ENCODE measurements at regions not wholly inside any gene's neighbourhood (a gene's known extent, or its start where the extent isn't known, plus 50 kb on each side); places are given as distances from the start of the nearest gene placed in this dataset.
A peak's percentile ranks its signal among the peaks of the same experiment; 100 is the strongest.

DNA sequence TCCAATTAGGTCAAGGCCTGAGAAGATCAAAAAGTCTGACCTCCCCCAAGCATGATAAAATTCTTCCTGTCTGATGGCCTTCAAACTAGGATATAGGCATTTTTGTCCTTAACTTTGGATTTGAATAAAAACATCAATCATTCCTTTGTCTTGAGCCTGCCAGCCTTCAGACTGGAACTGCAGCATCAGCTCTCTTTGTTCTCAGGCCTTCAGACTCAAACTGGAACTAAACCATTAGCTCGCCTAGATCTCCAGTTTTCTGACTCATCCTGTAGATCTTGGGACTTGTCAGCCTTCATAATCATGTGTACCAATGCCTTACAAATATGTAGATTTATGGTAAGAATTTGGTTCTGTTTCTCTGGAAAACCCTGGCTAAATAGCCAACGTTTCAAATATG is 721.7 kb downstream of the GALC start:
- H3K27ac ChIP-seq (ENCODE audit: low read length): no peak overlapping the region

DNA sequence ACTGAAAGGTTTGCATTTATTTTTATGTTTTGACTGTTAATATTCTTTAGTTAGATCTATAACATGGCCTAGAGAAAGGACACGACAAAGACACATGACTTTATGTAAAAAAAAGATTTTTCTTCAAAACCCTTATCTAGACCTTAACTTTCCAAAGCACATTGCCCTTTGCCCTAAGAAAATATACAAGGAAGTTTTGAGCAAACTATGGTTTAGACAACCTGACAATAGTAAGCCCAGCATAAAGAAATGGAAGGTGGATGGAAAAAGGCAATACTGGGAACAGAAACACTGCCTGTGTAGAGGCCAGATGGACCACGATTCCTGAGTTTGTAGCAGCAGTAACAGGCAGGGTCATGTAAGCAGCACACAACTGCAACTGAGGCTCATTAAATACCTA is 724.0 kb downstream of the GALC start:
- Histone ChIP-seq H3K36me3 (ENCODE audit: insufficient read depth, low read length) (no peaks in the 10 kb centered on the region), H3K4me1 (ENCODE audit: insufficient read depth, low read length) (no peaks in the 10 kb centered on the region), H3K9ac (ENCODE audit: low read depth, low read length) (no peak overlapping the region), H3K79me2 (ENCODE audit: insufficient read depth, low read length) (no peaks in the 10 kb centered on the region), H3K27ac (ENCODE audit: low read length) (no peak overlapping the region), H3K27me3 (ENCODE audit: insufficient read depth, low read length, poor library complexity) (no peaks in the 10 kb centered on the region), H4K20me1 (ENCODE audit: insufficient read depth, low read length) (no peaks in the 10 kb centered on the region), H3K4me3 (ENCODE audit: low read depth in 1 of 2, low read length in 2 of 2) (no peak overlapping the region), H2AFZ (ENCODE audit: low read depth, low read length) (no peak overlapping the region), H3K9me3 (ENCODE audit: insufficient read depth, low read length, severe bottlenecking) (no peaks in the 10 kb centered on the region), H3K4me2 (ENCODE audit: insufficient read depth, low read length) (no peak overlapping the region)
- TF ChIP-seq, protein P1, sequence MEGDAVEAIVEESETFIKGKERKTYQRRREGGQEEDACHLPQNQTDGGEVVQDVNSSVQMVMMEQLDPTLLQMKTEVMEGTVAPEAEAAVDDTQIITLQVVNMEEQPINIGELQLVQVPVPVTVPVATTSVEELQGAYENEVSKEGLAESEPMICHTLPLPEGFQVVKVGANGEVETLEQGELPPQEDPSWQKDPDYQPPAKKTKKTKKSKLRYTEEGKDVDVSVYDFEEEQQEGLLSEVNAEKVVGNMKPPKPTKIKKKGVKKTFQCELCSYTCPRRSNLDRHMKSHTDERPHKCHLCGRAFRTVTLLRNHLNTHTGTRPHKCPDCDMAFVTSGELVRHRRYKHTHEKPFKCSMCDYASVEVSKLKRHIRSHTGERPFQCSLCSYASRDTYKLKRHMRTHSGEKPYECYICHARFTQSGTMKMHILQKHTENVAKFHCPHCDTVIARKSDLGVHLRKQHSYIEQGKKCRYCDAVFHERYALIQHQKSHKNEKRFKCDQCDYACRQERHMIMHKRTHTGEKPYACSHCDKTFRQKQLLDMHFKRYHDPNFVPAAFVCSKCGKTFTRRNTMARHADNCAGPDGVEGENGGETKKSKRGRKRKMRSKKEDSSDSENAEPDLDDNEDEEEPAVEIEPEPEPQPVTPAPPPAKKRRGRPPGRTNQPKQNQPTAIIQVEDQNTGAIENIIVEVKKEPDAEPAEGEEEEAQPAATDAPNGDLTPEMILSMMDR (IDR thresholded peaks at IDR 0.05; ENCODE audit: borderline replicate concordance, extremely low read depth, low read length, poor library complexity, severe bottlenecking): no peak
- no peak for TF ChIP-seq EZH2 (IDR thresholded peaks at IDR 0.05; ENCODE audit: borderline replicate concordance, low read depth, low read length, severe bottlenecking)
- no peak for ATAC-seq (ENCODE audit: insufficient read depth, low read depth)
- DNase-seq: no peak

More for the DNA sequence above, 721.7 kb downstream of the GALC start:
- ATAC-seq (ENCODE audit: insufficient read depth, low read depth) (no peak), DNase-seq (no peak)
- no peaks in the 10 kb centered on the region for H3K36me3 ChIP-seq (ENCODE audit: insufficient read depth, low read length)
- no peak overlapping the region for H3K4me3 ChIP-seq (ENCODE audit: low read depth in 1 of 2, low read length in 2 of 2)
- H4K20me1 ChIP-seq (ENCODE audit: insufficient read depth, low read length): no peaks in the 10 kb centered on the region
- H3K4me1 ChIP-seq (ENCODE audit: insufficient read depth, low read length): no peaks in the 10 kb centered on the region
- H3K9ac ChIP-seq (ENCODE audit: low read depth, low read length): no peak overlapping the region
- no peaks in the 10 kb centered on the region for H3K27me3 ChIP-seq (ENCODE audit: insufficient read depth, low read length, poor library complexity)
- no peak overlapping the region for H3K4me2 ChIP-seq (ENCODE audit: insufficient read depth, low read length)
- no peak overlapping the region for H2AFZ ChIP-seq (ENCODE audit: low read depth, low read length)
- H3K79me2 ChIP-seq (ENCODE audit: insufficient read depth, low read length): no peaks in the 10 kb centered on the region
- no peak for TF ChIP-seq EZH2 (IDR thresholded peaks at IDR 0.05; ENCODE audit: borderline replicate concordance, low read depth, low read length, severe bottlenecking)
- TF ChIP-seq, protein P1 (IDR thresholded peaks at IDR 0.05; ENCODE audit: borderline replicate concordance, extremely low read depth, low read length, poor library complexity, severe bottlenecking): no peak
- H3K9me3 ChIP-seq (ENCODE audit: insufficient read depth, low read length, severe bottlenecking): no peaks in the 10 kb centered on the region

DNA sequence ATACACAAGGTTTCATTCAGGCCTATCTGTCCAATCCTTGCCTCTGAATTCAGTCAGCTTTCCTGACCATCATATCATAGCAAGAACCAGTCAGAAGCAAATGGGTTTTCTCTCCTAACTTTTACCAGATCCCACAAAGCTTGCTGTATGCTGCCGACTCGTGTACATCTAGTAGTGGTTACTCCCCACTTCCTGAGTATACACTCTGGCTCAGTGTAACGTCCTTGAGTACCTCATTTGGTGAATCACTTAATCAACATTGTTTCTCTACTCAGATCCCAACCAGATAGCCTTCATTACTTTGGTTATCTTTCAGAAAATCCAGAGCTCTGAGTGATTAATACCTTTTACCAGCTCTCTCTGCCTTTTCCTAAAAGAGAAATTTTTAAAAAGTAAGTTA is 728.2 kb downstream of the GALC start:
- Histone ChIP-seq H3K4me2 (ENCODE audit: insufficient read depth, low read length) (no peak overlapping the region), H2AFZ (ENCODE audit: low read depth, low read length) (no peak overlapping the region), H3K9ac (ENCODE audit: low read depth, low read length) (no peak overlapping the region), H3K27me3 (ENCODE audit: insufficient read depth, low read length, poor library complexity) (no peaks in the 10 kb centered on the region), H4K20me1 (ENCODE audit: insufficient read depth, low read length) (no peaks in the 10 kb centered on the region), H3K4me3 (ENCODE audit: low read depth in 1 of 2, low read length in 2 of 2) (no peak overlapping the region), H3K27ac (ENCODE audit: low read length) (no peak overlapping the region), H3K79me2 (ENCODE audit: insufficient read depth, low read length) (no peaks in the 10 kb centered on the region), H3K4me1 (ENCODE audit: insufficient read depth, low read length) (no peaks in the 10 kb centered on the region), H3K9me3 (ENCODE audit: insufficient read depth, low read length, severe bottlenecking) (no peaks in the 10 kb centered on the region), H3K36me3 (ENCODE audit: insufficient read depth, low read length) (no peaks in the 10 kb centered on the region)
- TF ChIP-seq, protein P1 (IDR thresholded peaks at IDR 0.05; ENCODE audit: borderline replicate concordance, extremely low read depth, low read length, poor library complexity, severe bottlenecking): no peak
- TF ChIP-seq EZH2 (IDR thresholded peaks at IDR 0.05; ENCODE audit: borderline replicate concordance, low read depth, low read length, severe bottlenecking): no peak
- no peak for DNase-seq
- peak; percentile 40; the same call in 1 of the 3 replicates for ATAC-seq (ENCODE audit: insufficient read depth, low read depth)

DNA sequence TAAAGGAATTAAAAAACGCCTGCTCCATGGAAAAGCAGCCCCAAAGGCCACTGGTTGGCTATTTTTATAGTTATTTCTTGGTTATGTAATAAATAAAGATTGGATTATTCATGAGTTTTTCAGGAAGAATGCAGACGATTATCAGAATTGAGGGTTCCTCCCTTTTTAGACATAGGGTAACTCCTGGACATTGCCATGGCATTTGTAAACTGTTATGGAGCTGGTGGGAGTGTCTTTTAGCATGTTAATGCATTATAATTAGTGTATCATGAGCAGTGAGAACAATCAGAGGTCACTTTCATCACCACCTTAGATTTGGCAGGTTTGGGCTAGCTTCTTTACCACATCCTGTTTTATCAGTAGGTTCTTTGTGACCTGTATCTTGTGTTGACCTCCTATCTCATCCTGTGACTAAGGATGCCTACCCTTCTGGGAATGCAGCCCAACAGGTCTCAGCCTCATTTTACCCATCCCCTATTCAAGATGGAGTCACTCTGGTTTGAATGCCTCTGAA is 728.7 kb downstream of the GALC start:
- H3K4me1 ChIP-seq (ENCODE audit: insufficient read depth, low read length): no peaks in the 10 kb centered on the region
- no peak for ATAC-seq (ENCODE audit: insufficient read depth, low read depth)
- DNase-seq: no peak
- H3K79me2 ChIP-seq (ENCODE audit: insufficient read depth, low read length): no peaks in the 10 kb centered on the region
- no peak overlapping the region for H3K4me3 ChIP-seq (ENCODE audit: low read depth in 1 of 2, low read length in 2 of 2)
- no peaks in the 10 kb centered on the region for H3K27me3 ChIP-seq (ENCODE audit: insufficient read depth, low read length, poor library complexity)
- TF ChIP-seq, protein P1 (IDR thresholded peaks at IDR 0.05; ENCODE audit: borderline replicate concordance, extremely low read depth, low read length, poor library complexity, severe bottlenecking): no peak
- TF ChIP-seq EZH2 (IDR thresholded peaks at IDR 0.05; ENCODE audit: borderline replicate concordance, low read depth, low read length, severe bottlenecking): no peak
- H4K20me1 ChIP-seq (ENCODE audit: insufficient read depth, low read length): no peaks in the 10 kb centered on the region
- H3K4me2 ChIP-seq (ENCODE audit: insufficient read depth, low read length): no peak overlapping the region
- H3K27ac ChIP-seq (ENCODE audit: low read length): no peak overlapping the region
- H3K9ac ChIP-seq (ENCODE audit: low read depth, low read length): no peak overlapping the region
- no peak overlapping the region for H2AFZ ChIP-seq (ENCODE audit: low read depth, low read length)
- H3K9me3 ChIP-seq (ENCODE audit: insufficient read depth, low read length, severe bottlenecking): no peaks in the 10 kb centered on the region
- H3K36me3 ChIP-seq (ENCODE audit: insufficient read depth, low read length): no peaks in the 10 kb centered on the region
